SK-N-SH (cell line): ENCODE measurements at regions not wholly inside any gene's neighbourhood (a gene's known extent, or its start where the extent isn't known, plus 50 kb on each side); places are given as distances from the start of the nearest gene placed in this dataset.

Experiments
- EP300 ChIP-seq, 2 experiments: IDR thresholded peaks; 2 replicates each; pipeline versions ENCODE4 v1.4.0 to v1.6.1; 2012; ENCODE audit warnings: borderline replicate concordance in 1 of 2, low read depth in 1 of 2, low read length in 1 of 2
- GATA2 ChIP-seq: sonication (generic); formaldehyde crosslinking; IDR thresholded peaks from 2 replicates; pipeline ENCODE4 v1.5.0; 2020; ENCODE audit warnings: mild to moderate bottlenecking, missing genetic modification reagents
- JUND ChIP-seq: IDR thresholded peaks from 2 replicates; pipeline ENCODE4 v1.4.0; 2012
- POLR2AphosphoS5 ChIP-seq: IDR thresholded peaks from 2 replicates; pipeline ENCODE4 v1.6.1; 2012; ENCODE audit warnings: low read depth, low read length
- TF ChIP-seq, protein P1 (sequence below): fragments of 200-600 bp; sonication (generic); IDR thresholded peaks from 2 replicates; pipeline ENCODE4 v1.6.1; 2017; ENCODE audit warnings: antibody characterized with exemption, mild to moderate bottlenecking, moderate library complexity
- TF ChIP-seq, protein P2 (sequence below): IDR thresholded peaks from 2 replicates; pipeline ENCODE4 v1.4.0; 2012; ENCODE audit warnings: low read depth, borderline replicate concordance
- TF ChIP-seq, protein P3 (sequence below): fragments of 150-350 bp; IDR thresholded peaks from 2 replicates; pipeline ENCODE4 v1.6.1; 2016; ENCODE audit warnings: mild to moderate bottlenecking, low read depth, low read length
- TF ChIP-seq, protein P4 (sequence below): IDR thresholded peaks from 2 replicates; pipeline ENCODE4 v1.4.0; 2012; ENCODE audit warnings: low read depth

- no peak for TF ChIP-seq POLR2AphosphoS5
- TF ChIP-seq, protein P1, sequence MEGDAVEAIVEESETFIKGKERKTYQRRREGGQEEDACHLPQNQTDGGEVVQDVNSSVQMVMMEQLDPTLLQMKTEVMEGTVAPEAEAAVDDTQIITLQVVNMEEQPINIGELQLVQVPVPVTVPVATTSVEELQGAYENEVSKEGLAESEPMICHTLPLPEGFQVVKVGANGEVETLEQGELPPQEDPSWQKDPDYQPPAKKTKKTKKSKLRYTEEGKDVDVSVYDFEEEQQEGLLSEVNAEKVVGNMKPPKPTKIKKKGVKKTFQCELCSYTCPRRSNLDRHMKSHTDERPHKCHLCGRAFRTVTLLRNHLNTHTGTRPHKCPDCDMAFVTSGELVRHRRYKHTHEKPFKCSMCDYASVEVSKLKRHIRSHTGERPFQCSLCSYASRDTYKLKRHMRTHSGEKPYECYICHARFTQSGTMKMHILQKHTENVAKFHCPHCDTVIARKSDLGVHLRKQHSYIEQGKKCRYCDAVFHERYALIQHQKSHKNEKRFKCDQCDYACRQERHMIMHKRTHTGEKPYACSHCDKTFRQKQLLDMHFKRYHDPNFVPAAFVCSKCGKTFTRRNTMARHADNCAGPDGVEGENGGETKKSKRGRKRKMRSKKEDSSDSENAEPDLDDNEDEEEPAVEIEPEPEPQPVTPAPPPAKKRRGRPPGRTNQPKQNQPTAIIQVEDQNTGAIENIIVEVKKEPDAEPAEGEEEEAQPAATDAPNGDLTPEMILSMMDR: no peak
- TF ChIP-seq, protein P2, sequence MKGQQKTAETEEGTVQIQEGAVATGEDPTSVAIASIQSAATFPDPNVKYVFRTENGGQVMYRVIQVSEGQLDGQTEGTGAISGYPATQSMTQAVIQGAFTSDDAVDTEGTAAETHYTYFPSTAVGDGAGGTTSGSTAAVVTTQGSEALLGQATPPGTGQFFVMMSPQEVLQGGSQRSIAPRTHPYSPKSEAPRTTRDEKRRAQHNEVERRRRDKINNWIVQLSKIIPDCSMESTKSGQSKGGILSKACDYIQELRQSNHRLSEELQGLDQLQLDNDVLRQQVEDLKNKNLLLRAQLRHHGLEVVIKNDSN: no peak
- no peak for TF ChIP-seq JUND
- no peak for TF ChIP-seq EP300 (IDR thresholded peaks at IDR 0.05; ENCODE audit: borderline replicate concordance in 1 of 2, low read depth in 1 of 2, low read length in 1 of 2)
- TF ChIP-seq, protein P3, sequence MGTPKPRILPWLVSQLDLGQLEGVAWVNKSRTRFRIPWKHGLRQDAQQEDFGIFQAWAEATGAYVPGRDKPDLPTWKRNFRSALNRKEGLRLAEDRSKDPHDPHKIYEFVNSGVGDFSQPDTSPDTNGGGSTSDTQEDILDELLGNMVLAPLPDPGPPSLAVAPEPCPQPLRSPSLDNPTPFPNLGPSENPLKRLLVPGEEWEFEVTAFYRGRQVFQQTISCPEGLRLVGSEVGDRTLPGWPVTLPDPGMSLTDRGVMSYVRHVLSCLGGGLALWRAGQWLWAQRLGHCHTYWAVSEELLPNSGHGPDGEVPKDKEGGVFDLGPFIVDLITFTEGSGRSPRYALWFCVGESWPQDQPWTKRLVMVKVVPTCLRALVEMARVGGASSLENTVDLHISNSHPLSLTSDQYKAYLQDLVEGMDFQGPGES: no peak
- TF ChIP-seq, protein P4, sequence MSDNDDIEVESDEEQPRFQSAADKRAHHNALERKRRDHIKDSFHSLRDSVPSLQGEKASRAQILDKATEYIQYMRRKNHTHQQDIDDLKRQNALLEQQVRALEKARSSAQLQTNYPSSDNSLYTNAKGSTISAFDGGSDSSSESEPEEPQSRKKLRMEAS: no peak
- no peak for TF ChIP-seq GATA2 (CRISPR knock-in tag)
Observed at GRCh38 chr9:95648225-95648624, 131.5 kb upstream of the PTCH1 start.
